Esophagus muscularis mucosa (tissue), 4 donors: ENCODE measurements at regions not wholly inside any gene's neighbourhood (a gene's known extent, or its start where the extent isn't known, plus 50 kb on each side); places are given as distances from the start of the nearest gene placed in this dataset.

ENCODE experiments used
- DNase-seq: peaks from one replicate; pipeline ENCODE4 v3.0.0-alpha.2; 2017; ENCODE audit errors: extremely low spot score
- H3K27ac ChIP-seq, 4 donors: fragments of 200-600 bp; sonication (generic); replicated peaks in 1 of 4; 1 replicate in 3 of 4; 2 replicates in 1 of 4; pipeline ENCODE4 v1.5.1; 2016 to 2019; ENCODE audit warnings: mild to moderate bottlenecking in 1 of 4
- H3K27me3 ChIP-seq, 4 donors: fragments of 200-600 bp; sonication (generic); one replicate each; pipeline versions ENCODE4 v1.5.1 to v1.6.0; 2016 to 2019
- H3K36me3 ChIP-seq, 4 donors: fragments of 200-600 bp; sonication (generic); one replicate each; pipeline ENCODE4 v1.5.1; 2016 to 2019
- H3K4me1 ChIP-seq, 4 donors: fragments of 200-600 bp; sonication (generic); one replicate each; pipeline ENCODE4 v1.5.1; 2016 to 2019
- H3K4me3 ChIP-seq, 4 donors: fragments of 200-600 bp; sonication (generic); 1 replicate in 2 of 4; 2 replicates in 2 of 4; pipeline ENCODE4 v1.5.1; 2016 to 2019; ENCODE audit warnings: mild to moderate bottlenecking in 4 of 4, moderate library complexity in 1 of 4
- H3K9me3 ChIP-seq, 4 donors: fragments of 200-600 bp; sonication (generic); 1 replicate in 3 of 4; 2 replicates in 1 of 4; pipeline ENCODE4 v1.5.1; 2016 to 2019
- EP300 ChIP-seq: sonication (generic); formaldehyde crosslinking; IDR thresholded peaks from one replicate; pipeline ENCODE4 v1.6.1; 2017; ENCODE audit warnings: antibody characterized with exemption
- POLR2A ChIP-seq: fragments of 450-650 bp; IDR thresholded peaks from one replicate; pipeline ENCODE4 v1.6.1; 2017; ENCODE audit warnings: antibody characterized with exemption, moderate library complexity, mild to moderate bottlenecking, low read depth
- POLR2AphosphoS5 ChIP-seq, 2 donors: sonication (generic); formaldehyde crosslinking; IDR thresholded peaks; one replicate each; pipeline ENCODE4 v1.6.1; 2017; ENCODE audit warnings: antibody characterized with exemption in 2 of 2
- WGBS: methylation state at CpG from one replicate; pipeline ENCODE4 v1.1.5; 2018; 5-methylcytosine and 5-hydroxymethylcytosine counted together
- intact Hi-C: fragments of 100-400 bp; cut with DNase I; formaldehyde crosslinking; loops from one replicate; pipeline ENCODE4 v1.15.1; 2023
- TF ChIP-seq, protein P1 (sequence below), 3 experiments: fragments of 200-600 bp in 2 of 3; fragments of 450-650 bp in 1 of 3; sonication (generic) in 2 of 3; IDR thresholded peaks; one replicate each; pipeline ENCODE4 v1.5.1; 2017 to 2019; ENCODE audit warnings: antibody characterized with exemption in 3 of 3, mild to moderate bottlenecking in 2 of 3, moderate library complexity in 1 of 3

DNA sequence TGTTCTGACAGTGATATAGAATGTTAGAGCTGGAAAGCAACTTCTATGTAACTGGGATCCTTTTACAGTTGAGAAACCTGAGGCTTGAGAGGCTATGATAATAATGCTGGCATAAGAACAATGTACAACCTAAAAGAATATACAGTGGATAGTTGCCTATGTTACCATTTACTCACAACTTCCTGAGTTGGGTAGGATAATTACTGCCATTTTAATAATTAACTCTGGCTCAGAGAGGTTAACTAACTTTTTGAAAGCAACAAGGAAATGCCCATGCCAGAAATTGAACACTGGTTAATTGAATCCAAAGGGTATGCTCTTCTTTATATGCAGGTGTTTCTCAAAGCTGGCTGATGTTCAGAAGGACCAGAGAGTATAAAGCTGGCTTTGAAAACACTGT, 530.7 kb upstream of the MAP3K7 start:
- Histone ChIP-seq H3K4me3 (no peak overlapping the region), H3K4me1 (no peaks in the 10 kb centered on the region), H3K27ac (no peak overlapping the region), H3K9me3 (no peaks in the 10 kb centered on the region), H3K27me3 (no peaks in the 10 kb centered on the region), H3K36me3 (no peaks in the 10 kb centered on the region)
- no peak for TF ChIP-seq POLR2AphosphoS5 (IDR thresholded peaks at IDR 0.05)
- TF ChIP-seq EP300, result no peak
- TF ChIP-seq, protein P1, sequence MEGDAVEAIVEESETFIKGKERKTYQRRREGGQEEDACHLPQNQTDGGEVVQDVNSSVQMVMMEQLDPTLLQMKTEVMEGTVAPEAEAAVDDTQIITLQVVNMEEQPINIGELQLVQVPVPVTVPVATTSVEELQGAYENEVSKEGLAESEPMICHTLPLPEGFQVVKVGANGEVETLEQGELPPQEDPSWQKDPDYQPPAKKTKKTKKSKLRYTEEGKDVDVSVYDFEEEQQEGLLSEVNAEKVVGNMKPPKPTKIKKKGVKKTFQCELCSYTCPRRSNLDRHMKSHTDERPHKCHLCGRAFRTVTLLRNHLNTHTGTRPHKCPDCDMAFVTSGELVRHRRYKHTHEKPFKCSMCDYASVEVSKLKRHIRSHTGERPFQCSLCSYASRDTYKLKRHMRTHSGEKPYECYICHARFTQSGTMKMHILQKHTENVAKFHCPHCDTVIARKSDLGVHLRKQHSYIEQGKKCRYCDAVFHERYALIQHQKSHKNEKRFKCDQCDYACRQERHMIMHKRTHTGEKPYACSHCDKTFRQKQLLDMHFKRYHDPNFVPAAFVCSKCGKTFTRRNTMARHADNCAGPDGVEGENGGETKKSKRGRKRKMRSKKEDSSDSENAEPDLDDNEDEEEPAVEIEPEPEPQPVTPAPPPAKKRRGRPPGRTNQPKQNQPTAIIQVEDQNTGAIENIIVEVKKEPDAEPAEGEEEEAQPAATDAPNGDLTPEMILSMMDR (IDR thresholded peaks at IDR 0.05), result no peak
- TF ChIP-seq POLR2A, result no peak
- intact Hi-C loops, result no loop called here
- no peak for DNase-seq

DNA sequence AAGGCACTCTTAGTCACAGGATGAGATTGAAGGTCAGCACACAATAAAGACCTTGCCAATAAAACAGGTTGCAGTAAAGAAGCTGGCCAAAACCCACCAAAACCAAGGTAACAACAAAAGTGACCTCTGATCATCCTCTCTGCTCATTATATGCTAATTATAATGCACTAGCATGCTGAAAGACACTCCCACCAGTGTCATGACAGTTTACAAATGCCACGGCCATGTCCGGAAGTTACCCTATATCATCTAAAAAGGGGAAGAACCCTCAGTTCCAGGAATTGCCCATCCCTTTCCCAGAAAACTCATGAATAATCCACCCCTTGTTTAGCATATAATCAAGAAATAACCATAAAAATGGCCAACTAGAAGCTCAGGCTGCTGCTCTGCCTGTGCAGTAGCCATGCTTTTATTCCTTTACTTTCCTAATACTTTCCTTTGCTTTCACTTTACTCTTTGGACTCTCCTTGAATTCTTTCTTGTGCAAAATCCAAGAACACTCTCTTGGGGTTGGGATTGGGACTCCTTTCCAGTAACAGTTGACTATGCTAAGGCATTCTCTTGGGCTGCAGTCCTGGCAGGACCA, 527.3 kb upstream of the MAP3K7 start:
- H3K9me3 ChIP-seq, result no peaks in the 10 kb centered on the region
- no peak overlapping the region for H3K27ac ChIP-seq
- no peak overlapping the region for H3K4me3 ChIP-seq
- DNase-seq, result no peak
- 95% methylated on average over 2 of the region's 2 CpGs for WGBS
- H3K36me3 ChIP-seq, result no peaks in the 10 kb centered on the region
- intact Hi-C loops, result no loop called here
- TF ChIP-seq EP300 (no peak), POLR2AphosphoS5 (IDR thresholded peaks at IDR 0.05) (no peak), POLR2A (no peak)
- TF ChIP-seq, protein P1 (IDR thresholded peaks at IDR 0.05), result no peak
- no peaks in the 10 kb centered on the region for H3K27me3 ChIP-seq
- H3K4me1 ChIP-seq, result no peaks in the 10 kb centered on the region

DNA sequence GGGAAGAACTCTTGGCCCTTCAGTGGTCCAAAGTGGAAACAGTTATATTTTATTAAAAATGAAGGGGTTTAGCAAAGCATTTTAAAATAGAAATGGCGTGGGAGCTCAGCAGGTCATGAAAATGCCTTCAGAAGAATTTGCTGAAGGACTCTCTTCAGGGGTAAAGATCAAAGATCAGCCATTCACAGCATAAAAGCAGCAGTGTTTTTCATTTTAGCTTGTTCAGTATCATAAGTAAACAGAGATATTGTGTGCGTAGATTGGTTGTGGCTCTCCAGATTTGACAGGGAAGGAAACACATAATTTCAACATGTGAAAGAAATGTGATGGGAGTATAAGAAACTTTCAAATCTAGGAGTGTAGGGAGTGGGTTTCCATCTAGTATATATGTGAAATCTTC, 519.2 kb upstream of the MAP3K7 start:
- intact Hi-C loops, result no loop called here
- DNase-seq, result no peak
- Histone ChIP-seq H3K27ac (no peak overlapping the region), H3K4me3 (no peak overlapping the region), H3K4me1 (no peaks in the 10 kb centered on the region), H3K36me3 (no peaks in the 10 kb centered on the region), H3K27me3 (no peaks in the 10 kb centered on the region), H3K9me3 (no peaks in the 10 kb centered on the region)
- TF ChIP-seq POLR2A (no peak), EP300 (no peak), POLR2AphosphoS5 (IDR thresholded peaks at IDR 0.05) (no peak)
- TF ChIP-seq, protein P1 (IDR thresholded peaks at IDR 0.05), result no peak
- 69% methylated on average over 2 of the region's 2 CpGs for WGBS

DNA sequence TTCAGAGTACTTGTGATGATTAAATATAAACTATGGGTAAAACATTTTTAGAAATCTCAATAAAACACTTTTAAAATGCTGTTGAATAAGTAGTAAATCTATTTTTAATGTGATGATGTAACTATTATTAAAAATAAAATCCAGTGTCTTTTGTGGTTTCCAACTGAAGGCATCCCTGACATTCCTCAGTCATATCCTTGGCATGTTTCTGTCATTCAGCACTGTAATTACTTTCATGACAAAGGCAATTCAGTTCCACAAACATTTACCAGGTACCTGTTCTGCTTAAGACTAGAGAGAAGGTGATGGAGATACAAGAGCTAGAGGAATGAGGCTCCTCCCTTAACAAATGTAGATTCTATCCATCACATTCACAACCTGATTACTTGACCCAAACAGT, 518.7 kb upstream of the MAP3K7 start:
- Histone ChIP-seq H3K27ac (no peak overlapping the region), H3K4me1 (no peaks in the 10 kb centered on the region), H3K27me3 (no peaks in the 10 kb centered on the region), H3K9me3 (no peaks in the 10 kb centered on the region), H3K4me3 (no peak overlapping the region), H3K36me3 (no peaks in the 10 kb centered on the region)
- no peak for DNase-seq
- intact Hi-C loops, result no loop called here
- TF ChIP-seq, protein P1 (IDR thresholded peaks at IDR 0.05), result no peak
- no peak for TF ChIP-seq POLR2A
- TF ChIP-seq EP300, result no peak
- no peak for TF ChIP-seq POLR2AphosphoS5 (IDR thresholded peaks at IDR 0.05)

DNA sequence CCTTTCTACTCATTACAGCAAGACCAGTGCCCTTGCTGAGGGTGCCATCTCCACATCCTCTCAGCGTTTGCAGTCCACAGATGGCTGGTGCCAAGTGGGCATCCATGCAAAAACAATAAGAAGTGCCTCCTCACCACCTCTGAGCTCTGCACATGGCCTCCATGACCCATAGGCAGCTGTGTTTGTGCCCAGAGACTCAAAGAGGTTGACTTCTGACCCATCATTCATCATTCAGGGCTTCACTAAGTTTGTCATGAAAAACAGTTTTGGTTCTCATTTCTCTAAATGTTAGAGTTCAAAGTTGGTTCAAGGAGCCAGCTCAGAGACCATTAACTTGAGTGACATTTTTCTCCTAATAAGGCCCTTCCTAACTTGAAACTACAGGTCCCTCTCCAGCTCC, 512.6 kb upstream of the MAP3K7 start:
- no peak overlapping the region for H3K27ac ChIP-seq
- H3K27me3 ChIP-seq, result no peaks in the 10 kb centered on the region
- H3K9me3 ChIP-seq, result no peaks in the 10 kb centered on the region
- H3K36me3 ChIP-seq, result no peaks in the 10 kb centered on the region
- 64% methylated on average over 1 of the region's 1 CpG for WGBS
- H3K4me3 ChIP-seq, result no peak overlapping the region
- H3K4me1 ChIP-seq, result peaks cover 0 to 8% (median 3%) of the 10 kb centered on the region in 4 donors
- no peak for DNase-seq
- intact Hi-C loops, result no loop called here
- TF ChIP-seq EP300 (no peak), POLR2A (no peak), POLR2AphosphoS5 (IDR thresholded peaks at IDR 0.05) (no peak)
- TF ChIP-seq, protein P1 (IDR thresholded peaks at IDR 0.05), result no peak
